Calu3 (cell line): ENCODE measurements at regions not wholly inside any gene's neighbourhood (a gene's known extent, or its start where the extent isn't known, plus 50 kb on each side); places are given as distances from the start of the nearest gene placed in this dataset.

ENCODE experiments used
- BruUV-seq: library from RNA; stranded (reverse); fragments of 400-500 nt; replicated peaks from 2 replicates; lab custom pipeline; 2021; lab: Mats Ljungman, UMichigan
- CTCF ChIA-PET: fragments of 300-600 bp; sonication (Branson Sonifier 250); formaldehyde crosslinking; loops from one replicate; lab custom pipeline; 2022; ENCODE audit warnings: antibody characterized with exemption; lab: Charles Lee
- DNase-seq: peaks from one replicate; pipeline ENCODE4 v3.0.0; 2022
- H3K27ac Mint-ChIP-seq: one replicate; pipeline ENCODE4 v1.8.0; 2022; ENCODE audit warnings: mixed read lengths; ENCODE audit not compliant: unreplicated experiment
- H3K27me3 Mint-ChIP-seq: one replicate; pipeline ENCODE4 v1.8.0; 2022; ENCODE audit warnings: mixed read lengths; ENCODE audit not compliant: unreplicated experiment
- H3K36me3 Mint-ChIP-seq: one replicate; pipeline ENCODE4 v1.8.0; 2022; ENCODE audit warnings: mild to moderate bottlenecking, moderate library complexity, mixed read lengths; ENCODE audit not compliant: insufficient read depth, unreplicated experiment
- H3K4me1 Mint-ChIP-seq: one replicate; pipeline ENCODE4 v1.8.0; 2022; ENCODE audit warnings: mild to moderate bottlenecking, low read depth, mixed read lengths; ENCODE audit not compliant: unreplicated experiment
- H3K4me3 Mint-ChIP-seq: one replicate; pipeline ENCODE4 v1.8.0; 2022; ENCODE audit warnings: mild to moderate bottlenecking, low read depth, moderate library complexity, mixed read lengths; ENCODE audit not compliant: unreplicated experiment
- H3K9me3 Mint-ChIP-seq: one replicate; pipeline ENCODE4 v1.8.0; 2022; ENCODE audit warnings: low read depth, mixed read lengths; ENCODE audit not compliant: unreplicated experiment
- CTCF ChIP-seq: fragments of 200-600 bp; IDR thresholded peaks from one replicate; pipeline ENCODE4 v1.8.0; 2022; ENCODE audit warnings: antibody characterized with exemption; ENCODE audit not compliant: unreplicated experiment
- intact Hi-C: fragments of 100-400 bp; cut with micrococcal nuclease; formaldehyde crosslinking; loops from one replicate; pipeline ENCODE4 v1.10.0; 2022; ENCODE audit not compliant: unreplicated experiment

- CTCF ChIA-PET: interaction anchor here (0.8 kb wide), 1 partner anchor 163 kb away, joined by 3 read pairs; no protein-coding TSS in a partner anchor
- no peak for DNase-seq
- Mint-ChIP-seq H3K9me3 (no peaks in the 10 kb centered on the region), H3K27me3 (peaks cover 61% of the 10 kb centered on the region), H3K36me3 (no peaks in the 10 kb centered on the region), H3K27ac (no peak overlapping the region), H3K4me1 (peaks cover 9% of the 10 kb centered on the region), H3K4me3 (no peak overlapping the region)
- no TSS peak for BruUV-seq
- TF ChIP-seq CTCF: no peak
- intact Hi-C loops: no loop called here
Measured at GRCh38 chr15:72966641-72967040, 85.6 kb upstream of the NEO1 start.

GRCh38 chr15:72965671-72966070 lies 86.6 kb upstream of the NEO1 start:
- CTCF ChIA-PET: no interaction called here
- intact Hi-C loops: no loop called here
- no peaks in the 10 kb centered on the region for H3K4me1 Mint-ChIP-seq
- H3K36me3 Mint-ChIP-seq: no peaks in the 10 kb centered on the region
- TF ChIP-seq CTCF: no peak
- peaks cover 54% of the 10 kb centered on the region for H3K27me3 Mint-ChIP-seq
- no peak overlapping the region for H3K4me3 Mint-ChIP-seq
- no peak overlapping the region for H3K27ac Mint-ChIP-seq
- BruUV-seq: no TSS peak
- DNase-seq: no peak
- H3K9me3 Mint-ChIP-seq: no peaks in the 10 kb centered on the region

GRCh38 chr15:72964542-72964941 lies 87.7 kb upstream of the NEO1 start:
- H3K4me3 Mint-ChIP-seq: no peak overlapping the region
- no peaks in the 10 kb centered on the region for H3K4me1 Mint-ChIP-seq
- no peak for TF ChIP-seq CTCF
- CTCF ChIA-PET: interaction anchor here (1.0 kb wide), 1 partner anchor 123 kb away, joined by 4 read pairs; no protein-coding TSS in a partner anchor
- intact Hi-C loops: no loop called here
- H3K27ac Mint-ChIP-seq: no peak overlapping the region
- BruUV-seq: no TSS peak
- no peaks in the 10 kb centered on the region for H3K9me3 Mint-ChIP-seq
- H3K27me3 Mint-ChIP-seq: peaks cover 54% of the 10 kb centered on the region
- H3K36me3 Mint-ChIP-seq: no peaks in the 10 kb centered on the region
- DNase-seq: no peak

GRCh38 chr15:72964135-72964534 lies 88.1 kb upstream of the NEO1 start:
- Mint-ChIP-seq H3K9me3 (no peaks in the 10 kb centered on the region), H3K4me3 (no peak overlapping the region), H3K36me3 (no peaks in the 10 kb centered on the region), H3K4me1 (no peaks in the 10 kb centered on the region), H3K27me3 (peaks cover 56% of the 10 kb centered on the region), H3K27ac (no peak overlapping the region)
- BruUV-seq: no TSS peak
- intact Hi-C loops: no loop called here
- TF ChIP-seq CTCF: no peak
- CTCF ChIA-PET: interaction anchor here (1.0 kb wide), 1 partner anchor 122 kb away, joined by 4 read pairs; no protein-coding TSS in a partner anchor
- no peak for DNase-seq
